OCI-LY1 (cell line): ENCODE measurements at regions not wholly inside any gene's neighbourhood (a gene's known extent, or its start where the extent isn't known, plus 50 kb on each side); places are given as distances from the start of the nearest gene placed in this dataset.

ENCODE experiments used
- H2AFZ ChIP-seq: fragments of 200-600 bp; sonication (generic), shearing (Covaris generic); 2 replicates; pipeline ENCODE4 v1.6.0; 2014; ENCODE audit warnings: antibody characterized with exemption, mild to moderate bottlenecking, low read length
- H3F3A ChIP-seq: fragments of 200-600 bp; sonication (generic), shearing (Covaris generic); 2 replicates; pipeline ENCODE4 v1.6.0; 2014; ENCODE audit warnings: mild to moderate bottlenecking, antibody characterized with exemption, low read length, moderate library complexity; ENCODE audit not compliant: insufficient read depth
- H3K27ac ChIP-seq: fragments of 200-600 bp; sonication (generic); 2 replicates; pipeline ENCODE4 v1.5.1; 2014; ENCODE audit warnings: low read length, mixed run types, mild to moderate bottlenecking, low read depth; ENCODE audit not compliant: poor library complexity, severe bottlenecking
- H3K27me3 ChIP-seq: fragments of 200-600 bp; sonication (generic); 2 replicates; pipeline ENCODE4 v1.6.0; 2014; ENCODE audit warnings: antibody characterized with exemption, mild to moderate bottlenecking, low read length, moderate library complexity; ENCODE audit not compliant: insufficient read depth
- H3K36me3 ChIP-seq: fragments of 200-600 bp; sonication (generic); 2 replicates; pipeline ENCODE4 v1.6.1; 2014; ENCODE audit warnings: mild to moderate bottlenecking, antibody characterized with exemption, low read length, moderate library complexity, mixed read lengths; ENCODE audit not compliant: insufficient read depth
- H3K4me1 ChIP-seq: fragments of 200-600 bp; sonication (generic); 2 replicates; pipeline ENCODE4 v1.5.1; 2014; ENCODE audit warnings: mild to moderate bottlenecking, low read length, moderate library complexity; ENCODE audit not compliant: insufficient read depth, severe bottlenecking
- H3K4me2 ChIP-seq: fragments of 200-600 bp; sonication (generic), shearing (Covaris generic); 2 replicates; pipeline ENCODE4 v1.6.1; 2014; ENCODE audit warnings: low read length
- H3K4me3 ChIP-seq: fragments of 200-600 bp; sonication (generic); 2 replicates; pipeline ENCODE4 v1.5.1; 2014; ENCODE audit warnings: low read length, low read depth, mild to moderate bottlenecking, mixed read lengths; ENCODE audit not compliant: poor library complexity, severe bottlenecking
- H3K79me2 ChIP-seq: fragments of 200-600 bp; shearing (Covaris generic); 2 replicates; pipeline ENCODE4 v1.6.1; 2016; ENCODE audit warnings: mixed run types, low read length, mixed read lengths; ENCODE audit not compliant: insufficient read depth
- H3K9ac ChIP-seq: fragments of 200-600 bp; sonication (generic), shearing (Covaris generic); 2 replicates; pipeline ENCODE4 v1.6.1; 2014; ENCODE audit warnings: mild to moderate bottlenecking, low read length, mixed read lengths
- H3K9me2 ChIP-seq: fragments of 200-600 bp; sonication (generic), shearing (Covaris generic); 2 replicates; pipeline ENCODE4 v1.6.1; 2014; ENCODE audit warnings: low read depth, mild to moderate bottlenecking, low read length, mixed read lengths
- H3K9me3 ChIP-seq: fragments of 200-600 bp; shearing (Covaris generic); 2 replicates; pipeline ENCODE4 v1.6.1; 2014; ENCODE audit warnings: low read length, mixed read lengths
- H4K20me1 ChIP-seq: fragments of 200-600 bp; sonication (generic), shearing (Covaris generic); 2 replicates; pipeline ENCODE4 v1.6.0; 2016; ENCODE audit warnings: mild to moderate bottlenecking, low read length; ENCODE audit not compliant: insufficient read depth
- EZH2 ChIP-seq: fragments of 200-600 bp; sonication (generic), shearing (Covaris generic); IDR thresholded peaks from 2 replicates; pipeline ENCODE4 v1.8.0; 2017; ENCODE audit warnings: borderline replicate concordance, mixed run types, mild to moderate bottlenecking, antibody characterized with exemption, low read length, moderate library complexity, mixed read lengths
- TF ChIP-seq, protein P1 (sequence below): fragments of 200-600 bp; sonication (generic), shearing (Covaris generic); IDR thresholded peaks from 2 replicates; pipeline ENCODE4 v1.5.1; 2017; ENCODE audit warnings: mild to moderate bottlenecking, antibody characterized with exemption, low read length, moderate library complexity, mixed read lengths

DNA sequence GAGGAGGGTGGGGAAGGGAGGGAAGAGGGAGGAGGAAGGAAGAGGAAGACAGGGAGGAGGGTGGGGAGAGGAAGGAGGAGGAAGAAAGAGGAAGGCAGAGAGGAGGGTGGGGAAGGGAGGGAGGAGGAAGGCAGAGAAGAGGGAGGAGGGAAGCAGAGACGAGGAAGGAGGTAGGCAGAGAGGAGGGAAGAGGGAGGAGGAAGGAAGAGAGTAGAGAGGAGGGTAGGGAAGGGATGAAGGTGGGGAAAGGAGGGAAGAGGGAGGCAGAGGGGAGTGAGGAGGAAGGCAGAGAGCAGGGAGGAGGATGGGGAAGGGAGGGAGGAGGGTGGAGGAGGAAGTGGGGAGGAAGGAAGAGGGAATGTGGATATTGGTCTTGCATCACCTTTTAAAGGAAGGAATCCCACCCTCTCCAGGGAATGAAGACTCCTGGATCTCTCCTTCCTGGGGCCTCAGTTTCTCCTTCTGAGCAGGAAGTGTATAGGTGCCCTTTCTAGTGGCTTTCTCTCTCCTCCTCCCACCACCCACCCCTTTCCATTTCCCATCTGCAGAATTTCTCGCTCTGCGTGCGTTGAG is 188.9 kb upstream of the ZNF618 start:
- no peak overlapping the region for H3K27ac ChIP-seq
- H3K9ac ChIP-seq: no peak overlapping the region
- TF ChIP-seq, protein P1, sequence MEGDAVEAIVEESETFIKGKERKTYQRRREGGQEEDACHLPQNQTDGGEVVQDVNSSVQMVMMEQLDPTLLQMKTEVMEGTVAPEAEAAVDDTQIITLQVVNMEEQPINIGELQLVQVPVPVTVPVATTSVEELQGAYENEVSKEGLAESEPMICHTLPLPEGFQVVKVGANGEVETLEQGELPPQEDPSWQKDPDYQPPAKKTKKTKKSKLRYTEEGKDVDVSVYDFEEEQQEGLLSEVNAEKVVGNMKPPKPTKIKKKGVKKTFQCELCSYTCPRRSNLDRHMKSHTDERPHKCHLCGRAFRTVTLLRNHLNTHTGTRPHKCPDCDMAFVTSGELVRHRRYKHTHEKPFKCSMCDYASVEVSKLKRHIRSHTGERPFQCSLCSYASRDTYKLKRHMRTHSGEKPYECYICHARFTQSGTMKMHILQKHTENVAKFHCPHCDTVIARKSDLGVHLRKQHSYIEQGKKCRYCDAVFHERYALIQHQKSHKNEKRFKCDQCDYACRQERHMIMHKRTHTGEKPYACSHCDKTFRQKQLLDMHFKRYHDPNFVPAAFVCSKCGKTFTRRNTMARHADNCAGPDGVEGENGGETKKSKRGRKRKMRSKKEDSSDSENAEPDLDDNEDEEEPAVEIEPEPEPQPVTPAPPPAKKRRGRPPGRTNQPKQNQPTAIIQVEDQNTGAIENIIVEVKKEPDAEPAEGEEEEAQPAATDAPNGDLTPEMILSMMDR: no peak
- no peak for TF ChIP-seq EZH2
- no peaks in the 10 kb centered on the region for H3K36me3 ChIP-seq
- no peaks in the 10 kb centered on the region for H3K9me2 ChIP-seq
- H3K4me1 ChIP-seq: no peaks in the 10 kb centered on the region
- no peak overlapping the region for H3K4me3 ChIP-seq
- H3F3A ChIP-seq: no peaks in the 10 kb centered on the region
- no peak overlapping the region for H2AFZ ChIP-seq
- no peaks in the 10 kb centered on the region for H4K20me1 ChIP-seq
- H3K27me3 ChIP-seq: no peaks in the 10 kb centered on the region; the same call in 1 of the 2 replicates
- H3K9me3 ChIP-seq: no peaks in the 10 kb centered on the region
- no peak overlapping the region for H3K4me2 ChIP-seq
- no peaks in the 10 kb centered on the region for H3K79me2 ChIP-seq

DNA sequence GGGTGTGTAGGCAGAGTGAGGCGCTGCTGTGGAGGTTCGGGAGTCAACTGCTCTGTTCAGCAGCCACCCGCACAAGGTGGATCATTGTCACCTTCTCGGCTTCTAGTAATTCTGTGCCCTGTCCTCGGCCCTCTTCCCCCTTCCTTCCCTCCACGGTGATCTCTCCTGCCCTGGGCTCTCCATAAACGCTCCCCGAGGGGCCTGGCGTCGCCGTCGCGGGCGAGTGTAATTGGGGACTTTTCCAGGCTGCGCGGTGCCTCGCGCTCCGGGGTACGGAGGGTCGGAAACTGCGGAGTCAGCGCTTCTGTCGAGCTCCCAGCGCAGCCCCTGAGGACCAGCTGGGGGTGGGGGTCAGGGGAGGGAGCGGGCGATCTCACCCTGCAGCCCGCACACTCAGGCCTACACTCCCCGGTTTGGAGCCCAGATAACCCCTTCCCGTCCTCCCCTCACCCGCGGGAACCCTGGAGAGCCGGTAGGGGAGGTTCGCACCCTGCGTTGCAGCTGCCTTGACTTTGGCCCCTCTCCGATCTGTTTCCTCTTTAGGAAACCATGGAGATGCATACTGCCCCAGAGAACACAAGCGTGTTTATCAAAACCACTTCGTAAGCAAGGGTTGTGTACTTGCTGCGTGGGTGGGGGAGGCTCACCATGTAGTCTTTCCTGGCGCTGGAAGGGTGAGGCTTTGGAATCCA is 188.3 kb upstream of the ZNF618 start:
- Histone ChIP-seq H3K4me1 (no peaks in the 10 kb centered on the region), H3K9me3 (no peaks in the 10 kb centered on the region), H3K27me3 (no peaks in the 10 kb centered on the region; the same call in 1 of the 2 replicates), H3K9ac (no peak overlapping the region), H3K79me2 (no peaks in the 10 kb centered on the region), H3K27ac (no peak overlapping the region), H3K4me2 (no peak overlapping the region), H3F3A (no peaks in the 10 kb centered on the region), H3K4me3 (no peak overlapping the region), H2AFZ (no peak overlapping the region), H4K20me1 (no peaks in the 10 kb centered on the region), H3K36me3 (no peaks in the 10 kb centered on the region), H3K9me2 (no peaks in the 10 kb centered on the region)
- TF ChIP-seq, protein P1: no peak
- TF ChIP-seq EZH2: no peak

DNA sequence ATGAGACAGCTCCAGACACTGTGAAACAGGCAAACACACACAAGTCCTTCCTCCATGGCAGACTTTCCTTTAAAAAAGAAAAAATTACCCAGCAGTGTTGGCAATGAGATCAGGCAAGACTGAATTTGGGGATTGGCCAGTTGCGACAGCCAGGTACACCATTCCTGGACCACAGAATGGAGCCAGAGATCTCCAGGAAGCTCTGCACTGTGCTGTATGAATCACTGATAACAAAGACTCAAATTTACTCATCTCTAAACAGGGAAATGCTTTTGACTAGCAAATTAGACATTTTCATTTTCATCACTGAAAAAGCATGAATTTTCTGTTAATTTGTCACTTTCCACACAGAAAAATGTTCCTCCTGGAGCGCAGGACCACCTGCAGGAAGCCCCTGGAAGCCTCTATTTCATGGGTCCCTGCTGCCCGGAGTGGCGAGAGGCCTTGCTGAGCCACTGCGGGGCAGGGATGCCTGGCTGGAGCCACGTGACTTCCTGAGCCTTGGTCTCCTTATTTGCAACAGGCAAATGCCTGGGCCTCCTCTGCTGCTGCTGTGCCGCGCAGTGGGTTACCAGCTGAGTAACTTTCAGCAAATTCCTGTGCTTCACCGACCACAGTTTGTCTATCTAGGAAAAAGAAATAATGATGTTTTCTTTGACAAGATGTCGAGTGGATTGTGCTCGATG is 185.9 kb upstream of the ZNF618 start:
- Histone ChIP-seq H4K20me1 (no peaks in the 10 kb centered on the region), H3K4me2 (no peak overlapping the region), H3K27me3 (no peaks in the 10 kb centered on the region; the same call in 1 of the 2 replicates), H3K4me1 (no peaks in the 10 kb centered on the region), H3F3A (no peaks in the 10 kb centered on the region), H2AFZ (no peak overlapping the region), H3K9ac (no peak overlapping the region), H3K4me3 (no peak overlapping the region), H3K27ac (no peak overlapping the region), H3K9me2 (no peaks in the 10 kb centered on the region), H3K36me3 (no peaks in the 10 kb centered on the region), H3K9me3 (no peaks in the 10 kb centered on the region), H3K79me2 (no peaks in the 10 kb centered on the region)
- TF ChIP-seq, protein P1: no peak
- no peak for TF ChIP-seq EZH2
